Stimulated activated CD4-positive, alpha-beta T cell treated with anti-CD3 and anti-CD28 coated beads, Interleukin-1b, Interleukin-23, amount 100 ng/mL, for 48 hours (primary cell): ENCODE measurements at regions not wholly inside any gene's neighbourhood (a gene's known extent, or its start where the extent isn't known, plus 50 kb on each side); places are given as distances from the start of the nearest gene placed in this dataset.

Experiments used
- DNase-seq: peaks from one replicate; pipeline ENCODE4 v3.0.0-alpha.2; 2020

DNA sequence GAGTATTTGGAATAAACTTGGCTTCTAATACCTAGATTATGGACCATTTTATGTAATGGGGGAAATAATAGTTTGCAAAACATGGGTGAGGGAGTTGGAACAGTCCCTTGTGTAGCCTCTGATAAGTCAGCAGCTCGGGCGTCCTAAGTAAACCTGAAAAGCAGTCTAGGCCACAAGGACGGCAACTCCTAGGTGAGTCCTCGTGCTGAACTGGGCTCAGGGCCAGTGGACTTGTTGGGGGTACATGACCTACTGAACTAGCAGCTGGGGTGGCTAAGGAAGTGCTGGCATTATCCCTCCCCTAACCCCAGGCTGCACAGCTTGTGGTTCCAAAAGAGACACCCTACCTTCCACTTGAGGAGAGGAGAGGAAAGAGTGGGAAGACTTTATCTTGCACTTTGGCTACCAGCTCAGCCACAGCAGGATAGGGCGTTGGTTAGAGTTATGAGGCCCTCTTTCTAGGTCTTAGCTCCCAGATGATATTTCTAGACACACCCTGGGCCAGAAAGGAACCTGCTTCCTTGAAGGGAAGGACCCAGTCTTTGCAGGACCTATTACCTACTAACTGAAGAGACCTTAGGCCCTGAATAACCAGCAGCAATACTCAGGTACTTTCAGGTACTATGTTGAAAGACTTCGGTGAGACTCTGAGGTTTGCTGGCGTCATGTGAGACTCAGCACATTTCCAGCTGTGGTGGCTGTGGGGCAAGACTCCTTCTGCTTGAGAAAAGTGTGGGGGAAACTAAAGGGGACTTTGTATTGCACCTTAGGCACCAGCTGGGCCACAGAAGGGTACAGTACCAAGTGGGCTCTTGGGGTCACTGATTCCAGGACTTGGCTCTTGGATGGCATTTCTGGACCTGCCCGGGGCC, 71.0 kb downstream of the AQP4 start:
- no peak for DNase-seq

DNA sequence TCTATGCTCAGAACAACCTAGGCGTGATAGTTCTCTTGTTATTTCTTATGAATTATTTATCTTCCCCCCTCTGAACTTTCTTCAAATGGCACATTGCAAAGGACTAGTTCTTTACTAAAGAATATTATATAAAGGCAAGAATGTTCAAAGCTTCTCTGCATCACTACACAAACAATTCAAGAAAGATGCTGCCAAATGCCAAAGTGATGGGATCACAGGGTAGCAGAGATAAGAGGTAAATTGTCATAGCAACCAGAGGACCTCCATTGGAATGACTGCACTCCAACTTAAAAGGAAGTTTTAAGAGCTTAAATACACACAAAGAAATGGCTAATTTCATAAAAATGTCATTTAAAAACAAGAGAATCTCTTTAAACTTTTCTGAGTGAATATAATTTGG, 72.8 kb downstream of the AQP4 start:
- no peak for DNase-seq

DNA sequence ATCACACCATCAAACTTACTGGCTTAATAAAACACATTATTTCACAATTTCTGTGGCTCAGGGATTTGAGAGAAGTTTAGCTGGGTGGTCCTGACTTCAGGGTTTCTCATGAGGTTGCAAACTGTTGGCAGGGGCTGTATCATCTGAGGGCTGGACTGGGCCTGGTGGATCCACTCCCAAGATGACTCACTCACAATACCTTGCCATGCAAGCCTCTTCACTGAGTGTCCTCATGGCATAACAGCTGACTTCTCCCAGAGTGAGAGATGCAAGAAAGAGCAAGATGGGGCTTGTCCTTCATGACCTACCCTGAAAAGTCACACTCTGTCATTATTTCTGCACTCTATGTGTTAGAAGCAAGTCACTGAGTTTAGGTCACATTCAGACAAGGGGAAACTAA, 73.8 kb downstream of the AQP4 start:
- no peak for DNase-seq

DNA sequence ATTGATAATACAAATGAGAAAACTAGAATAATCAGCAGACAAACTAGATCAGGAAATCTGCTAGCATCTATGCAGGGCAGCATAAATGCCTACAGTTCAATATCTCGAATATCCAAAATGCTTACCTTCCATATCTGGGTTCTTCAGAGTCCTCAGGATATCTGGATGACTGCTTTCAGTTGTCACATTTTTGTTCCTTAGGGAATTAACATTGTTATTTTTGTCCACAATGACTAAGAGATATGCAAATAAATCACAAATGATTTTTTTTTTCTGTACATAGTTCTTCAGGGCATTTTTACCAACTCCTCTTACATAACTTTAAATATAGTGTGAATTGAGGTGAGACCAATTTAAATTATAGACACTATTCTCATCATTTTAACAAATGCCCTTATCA, 80.9 kb downstream of the AQP4 start:
- DNase-seq = no peak

DNA sequence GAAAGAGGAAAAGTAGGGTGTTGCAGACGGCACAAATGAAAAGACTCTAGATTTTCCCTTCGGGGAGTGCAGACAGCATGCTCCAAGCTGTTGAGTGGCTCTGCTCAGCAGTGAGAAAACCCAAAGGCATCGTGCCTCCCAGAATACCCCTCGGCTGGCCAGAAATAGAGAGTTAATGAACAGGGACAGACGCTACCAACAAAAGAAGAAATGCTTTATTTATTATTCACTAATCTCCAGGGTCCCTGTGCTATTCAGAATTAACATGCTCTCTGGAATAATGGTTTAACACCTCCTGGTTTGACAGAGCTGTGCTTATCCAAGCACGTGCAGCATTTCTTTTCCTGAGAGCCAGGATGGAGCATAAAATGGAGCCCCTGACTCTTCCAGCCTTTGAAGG, 82.3 kb downstream of the AQP4 start:
- no peak for DNase-seq

DNA sequence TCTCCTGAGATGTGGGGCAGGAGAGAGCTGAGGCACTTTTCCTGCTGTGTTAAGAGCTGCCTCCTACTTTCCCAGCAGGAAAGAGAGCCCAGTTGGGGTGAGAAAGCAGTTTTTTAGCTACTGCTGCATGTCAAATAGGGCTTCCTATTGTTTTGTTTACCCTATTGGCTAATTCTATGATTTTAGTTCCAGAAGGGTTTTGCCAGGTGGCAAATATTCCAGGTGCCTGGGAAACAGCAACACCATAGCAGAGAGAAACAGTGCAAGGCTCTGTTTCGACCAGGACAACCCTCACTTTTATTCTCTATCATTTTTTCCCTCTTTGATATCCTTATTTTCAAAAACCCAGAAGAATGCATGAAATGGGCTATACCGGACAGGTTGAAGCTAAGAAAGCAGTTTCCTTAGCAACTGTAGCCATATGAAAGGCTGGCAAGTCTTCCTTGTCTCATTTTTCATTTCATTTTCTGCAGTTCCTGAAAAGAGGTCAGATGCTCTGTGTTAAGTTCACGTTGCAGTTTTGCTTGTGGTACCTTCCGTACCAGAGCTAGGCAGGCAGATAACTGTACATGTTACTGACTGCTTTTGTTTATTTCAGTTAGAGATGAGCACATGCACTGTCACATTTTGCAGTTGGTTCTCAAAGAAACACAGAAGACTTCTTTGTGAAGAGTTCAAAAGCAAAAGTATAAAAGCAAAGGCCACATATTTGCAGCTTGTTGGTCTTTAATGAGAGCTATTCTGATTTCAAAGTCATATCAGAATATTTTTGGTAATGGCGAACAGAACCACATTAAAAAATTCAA, 84.8 kb downstream of the AQP4 start:
- DNase-seq = no peak

DNA sequence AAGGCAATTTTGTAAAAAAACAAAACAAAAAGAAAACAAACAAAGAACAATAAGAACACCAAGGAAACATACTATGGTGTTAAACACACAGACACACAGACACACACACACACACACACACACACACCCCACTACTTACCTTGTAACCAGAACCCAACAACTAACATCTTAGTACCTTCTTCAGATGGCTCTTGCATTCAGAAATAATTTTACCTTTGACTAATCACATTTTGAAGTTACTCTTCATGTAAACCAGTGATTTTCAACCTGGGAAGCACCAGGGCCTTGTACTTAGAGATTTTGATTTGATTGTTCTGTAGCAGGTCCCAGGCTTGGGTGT, 87.5 kb downstream of the AQP4 start:
- DNase-seq = no peak

DNA sequence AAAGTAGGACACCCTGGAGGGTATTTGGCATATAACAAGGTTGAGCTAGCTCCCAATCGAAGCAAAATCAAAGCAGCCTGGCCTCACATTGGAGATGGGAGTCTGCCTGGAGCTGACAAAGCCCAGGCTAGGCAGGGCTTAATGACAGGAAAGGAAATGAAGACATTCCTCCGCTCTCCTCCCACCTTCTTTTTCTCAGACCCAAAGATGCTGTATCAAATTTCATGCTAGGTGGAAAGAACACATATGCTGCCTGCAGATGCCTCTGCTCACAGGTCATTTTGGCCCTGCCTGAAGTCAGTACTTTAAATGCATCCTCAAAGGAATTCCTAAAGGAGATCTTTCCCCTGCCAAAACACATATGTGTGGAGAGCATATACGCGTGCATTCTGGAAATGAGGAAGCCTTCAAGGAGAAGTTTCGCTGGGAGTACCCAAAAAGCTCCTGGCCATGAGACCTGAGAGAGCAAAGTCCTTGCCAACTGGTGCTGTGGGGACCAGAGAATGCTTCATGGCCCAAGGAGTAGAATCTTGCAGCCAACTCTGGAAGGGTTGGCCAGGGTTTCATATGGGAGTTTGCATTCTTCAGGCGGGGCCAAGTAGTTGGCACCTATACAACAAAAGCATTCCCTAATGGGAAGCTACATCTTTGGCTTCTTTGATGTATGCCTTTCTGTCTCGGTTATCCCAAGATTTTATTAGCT, 88.0 kb downstream of the AQP4 start:
- no peak for DNase-seq

DNA sequence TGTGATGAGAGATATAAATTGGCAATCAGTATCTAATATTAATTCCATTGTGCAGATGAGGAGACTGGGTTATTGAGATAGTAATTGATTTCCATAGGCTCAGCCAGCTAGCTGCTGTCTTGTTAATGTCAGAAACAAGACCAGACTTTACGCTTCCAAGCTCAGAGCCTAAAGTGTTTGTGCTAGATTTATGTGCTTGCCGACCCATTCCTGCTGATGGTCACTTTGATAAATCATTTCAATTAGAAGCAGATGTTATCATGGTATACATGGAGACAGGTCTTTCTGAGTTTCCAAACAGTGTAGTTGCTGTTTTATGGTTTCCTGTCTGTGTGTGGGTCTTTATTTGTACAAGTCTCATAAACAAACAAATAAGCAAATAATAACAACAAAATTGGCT, 92.8 kb downstream of the AQP4 start:
- no peak for DNase-seq

DNA sequence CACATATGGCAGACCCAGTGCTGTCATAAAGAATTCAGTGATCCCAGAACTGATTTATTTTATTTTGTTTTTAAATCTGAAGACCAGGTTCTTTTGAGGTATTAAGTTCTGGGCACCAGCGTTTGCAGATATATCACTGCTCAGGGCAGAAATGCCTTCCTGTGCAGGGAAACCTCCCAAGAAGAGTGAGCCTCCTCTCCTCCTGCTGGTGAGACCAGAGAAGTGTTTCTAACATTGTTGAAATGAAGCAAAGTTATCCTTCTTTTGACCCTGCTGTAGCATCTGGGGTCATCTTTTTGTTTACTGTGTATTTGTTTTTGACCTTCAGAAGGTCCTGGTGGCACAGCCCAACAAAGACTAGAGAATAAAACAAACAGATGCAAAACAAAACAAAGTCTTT, 94.0 kb downstream of the AQP4 start:
- DNase-seq = no peak

DNA sequence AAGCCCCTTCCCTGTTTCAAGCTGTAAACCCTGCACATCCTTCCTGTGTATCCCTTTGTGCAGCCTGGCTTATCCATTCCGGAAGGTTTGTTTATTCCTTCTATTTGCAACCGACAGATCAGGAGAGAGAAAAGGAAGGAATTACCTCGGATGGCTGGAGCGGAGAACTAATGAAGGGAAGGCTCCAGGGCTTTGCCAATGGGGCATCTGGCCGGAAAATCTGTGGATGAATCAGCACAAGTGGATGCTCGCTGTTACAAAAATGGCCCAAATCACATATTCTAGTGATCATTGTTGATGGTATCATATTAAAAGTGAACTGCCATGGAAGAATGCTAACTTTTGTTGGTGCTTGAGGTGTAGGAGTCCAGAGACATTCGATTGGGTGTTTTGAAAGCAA, 97.1 kb downstream of the AQP4 start:
- DNase-seq = no peak

DNA sequence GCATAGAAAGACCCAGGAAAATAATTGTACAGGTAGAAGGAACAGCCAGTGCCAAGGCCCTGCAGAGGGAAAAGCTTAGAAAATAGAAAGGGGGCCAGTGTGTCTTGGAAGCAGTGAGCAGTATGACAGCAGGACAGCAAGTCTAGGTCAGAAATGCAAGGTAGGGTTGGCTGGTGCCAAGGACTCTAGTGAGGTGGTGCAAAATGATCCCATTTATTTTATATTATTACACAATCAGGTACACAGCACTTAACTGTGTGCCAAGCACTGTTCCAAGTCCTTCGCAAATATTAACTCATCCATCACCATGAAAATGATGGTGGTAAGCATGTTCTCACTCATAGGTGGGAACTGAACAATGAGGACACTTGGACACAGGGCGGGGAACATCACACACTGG, 100.0 kb downstream of the AQP4 start:
- DNase-seq = no peak

DNA sequence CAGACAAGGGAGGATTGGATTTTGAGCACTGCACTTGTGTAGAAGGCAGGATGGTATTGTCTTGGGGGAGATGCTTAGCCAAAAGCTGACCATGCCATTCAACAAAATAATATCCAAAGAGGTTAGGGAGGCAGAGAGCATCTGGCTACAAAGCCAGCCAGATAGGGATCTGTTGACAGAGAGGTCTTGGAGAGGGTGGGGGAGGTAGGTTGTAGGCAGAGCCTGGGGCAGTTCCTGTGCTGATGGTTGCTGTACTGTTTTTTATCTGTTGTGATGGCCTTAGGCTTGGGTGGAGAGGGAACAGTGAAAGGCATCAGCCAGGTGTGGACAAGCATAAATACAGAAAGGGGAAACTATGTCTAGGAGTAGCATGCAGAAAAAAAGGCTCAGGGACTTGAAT, 100.9 kb downstream of the AQP4 start:
- DNase-seq = no peak

DNA sequence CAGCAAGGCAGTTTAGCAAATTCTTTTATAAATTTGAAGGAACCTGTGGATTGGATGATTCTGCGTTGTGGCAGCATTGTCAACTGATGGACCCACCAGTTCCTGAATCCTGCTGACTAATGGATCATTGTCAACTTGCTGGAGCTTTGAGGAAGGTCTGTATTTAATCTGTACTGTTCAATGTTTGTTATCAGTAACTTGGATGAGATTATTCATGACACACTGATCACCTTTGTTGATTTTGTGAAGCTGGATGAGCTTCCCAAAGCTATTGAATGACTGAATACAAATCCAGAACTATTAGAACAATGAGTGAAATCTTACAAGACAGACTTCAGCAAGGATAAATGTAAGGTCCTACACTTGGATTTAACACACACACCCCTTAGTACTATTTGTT, 101.3 kb downstream of the AQP4 start:
- DNase-seq = no peak

DNA sequence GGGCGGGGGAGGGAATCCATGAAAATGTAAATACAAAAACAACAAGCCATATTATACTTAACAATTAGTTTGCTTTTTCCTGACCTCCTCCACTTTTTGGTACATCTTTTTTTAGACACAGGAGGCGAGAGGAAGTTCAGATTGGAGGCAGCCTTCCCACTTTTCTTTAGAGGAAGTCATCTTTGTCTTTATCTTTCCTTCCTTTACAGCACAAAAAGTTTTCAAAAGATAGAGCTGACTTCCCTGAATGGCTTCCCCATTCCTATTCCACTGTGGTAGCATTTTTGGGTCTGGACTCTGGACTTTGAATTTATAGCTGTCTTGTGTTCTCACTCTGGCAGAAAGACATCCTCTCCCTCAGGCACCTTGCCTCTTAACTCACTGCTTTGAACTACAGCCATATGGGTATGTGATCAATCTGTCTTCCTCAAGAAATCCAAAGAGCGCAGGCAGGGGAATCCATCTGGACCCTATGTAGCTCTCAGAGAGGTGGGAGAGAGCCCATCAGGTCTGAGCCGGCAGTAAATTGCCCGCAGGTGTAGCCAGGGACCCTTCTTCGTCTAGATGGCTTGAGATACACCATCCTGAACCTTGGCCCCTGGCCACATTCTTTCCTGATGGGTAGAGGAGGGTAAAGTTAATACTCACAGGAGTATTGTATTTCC, 101.9 kb downstream of the AQP4 start:
- DNase-seq = no peak

DNA sequence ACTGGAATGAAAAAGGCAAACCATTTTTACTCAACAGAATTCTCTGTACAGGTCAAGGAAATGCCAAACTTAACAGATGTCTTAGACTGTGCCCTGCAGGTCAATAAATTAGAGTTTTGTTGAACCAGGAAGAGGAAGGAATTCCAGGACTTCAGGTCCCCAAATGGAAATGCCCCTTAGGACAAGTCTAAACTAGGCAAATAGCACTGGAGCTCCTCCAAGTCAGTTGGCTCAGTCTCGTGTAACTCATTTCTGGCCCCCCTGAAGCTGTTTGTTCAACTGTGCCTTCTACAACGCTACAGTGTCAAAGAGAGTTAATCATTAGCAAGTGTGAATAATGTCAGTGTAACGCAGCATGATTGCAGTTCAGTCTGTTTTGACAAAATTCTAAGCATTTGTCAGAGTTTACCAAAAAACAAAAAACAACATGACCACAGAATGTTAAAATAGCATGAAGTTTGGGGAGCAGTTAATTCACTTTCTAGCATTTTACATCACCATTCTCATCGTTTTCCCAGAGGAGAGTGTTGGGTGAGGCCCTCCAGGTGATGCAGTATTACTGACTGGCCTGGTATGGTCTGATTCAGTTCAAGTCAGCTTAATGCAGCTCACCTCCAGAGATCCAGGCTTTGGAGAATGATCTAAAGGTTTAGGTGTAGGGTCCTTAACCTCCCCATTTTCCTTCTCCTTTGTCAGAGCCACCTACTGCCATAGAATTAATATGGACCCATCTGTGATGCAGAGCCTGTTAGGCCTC, 108.1 kb downstream of the AQP4 start:
- no peak for DNase-seq

DNA sequence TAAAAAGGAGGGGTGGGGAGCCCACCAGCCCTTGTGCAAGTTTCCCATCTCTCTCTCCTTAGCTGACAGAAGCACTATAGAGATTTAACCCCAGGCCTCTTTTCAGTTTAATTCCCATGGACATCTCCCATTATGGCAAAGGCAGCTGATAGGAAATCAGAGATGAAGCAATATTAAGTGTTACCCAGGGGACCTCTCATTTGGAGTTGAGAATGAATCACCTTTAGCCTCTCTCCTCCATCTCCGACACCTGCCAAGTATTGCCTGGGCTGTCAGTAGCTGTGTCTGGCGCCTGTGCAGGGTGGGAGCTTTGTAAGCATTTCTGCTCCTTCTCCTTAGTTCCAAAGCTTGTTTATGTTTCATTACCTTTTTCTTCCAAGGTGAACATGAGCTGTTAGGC, 109.0 kb downstream of the AQP4 start:
- no peak for DNase-seq

DNA sequence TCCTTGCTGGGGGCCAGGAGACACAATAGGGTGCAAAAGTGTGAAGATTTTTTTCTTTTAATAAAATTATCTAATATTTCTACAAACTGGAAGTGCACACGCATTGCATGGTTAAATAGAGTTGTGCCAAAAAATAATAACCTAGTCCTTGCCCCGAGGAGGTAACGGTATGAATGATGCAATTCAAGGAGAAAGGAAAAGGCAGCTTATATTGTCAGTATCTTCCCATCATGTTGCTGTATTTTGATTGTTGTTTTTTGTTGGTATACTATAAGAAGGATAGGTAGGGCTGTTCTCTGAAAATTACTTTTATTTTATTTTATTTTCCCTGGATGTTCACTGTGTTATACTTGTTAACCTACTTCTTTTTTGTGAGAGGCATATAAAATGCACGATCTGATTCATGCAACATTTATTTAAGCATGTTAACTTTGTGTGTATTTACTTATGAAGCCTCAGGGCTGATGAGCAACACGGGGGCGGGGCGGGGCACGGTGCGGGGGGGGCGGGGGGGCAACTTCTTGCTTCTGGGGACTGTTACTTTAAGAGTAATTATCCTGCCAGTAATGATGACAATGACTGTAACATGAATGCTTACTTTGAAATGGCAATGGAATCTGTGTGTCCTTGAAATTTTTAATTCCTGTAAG, 118.6 kb downstream of the AQP4 start:
- no peak for DNase-seq

DNA sequence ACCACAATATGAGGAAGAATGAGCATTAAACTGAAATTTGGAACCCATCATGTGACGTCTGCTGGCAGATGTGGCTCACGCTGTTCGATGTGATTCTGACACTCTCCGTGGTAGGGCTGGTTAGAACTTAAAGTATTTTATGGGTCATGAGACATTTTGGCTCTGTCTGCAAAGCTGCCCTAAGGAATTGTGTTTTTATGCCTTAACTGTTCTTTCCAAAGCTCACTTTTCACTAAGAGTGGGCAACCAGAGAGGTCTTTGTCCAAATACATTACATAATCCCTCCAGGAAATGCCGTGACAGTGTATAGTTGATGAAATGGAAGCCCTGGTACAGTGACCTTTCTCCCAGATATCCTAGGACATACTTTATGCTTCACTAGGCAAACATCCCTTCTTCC, 119.1 kb downstream of the AQP4 start:
- no peak for DNase-seq

DNA sequence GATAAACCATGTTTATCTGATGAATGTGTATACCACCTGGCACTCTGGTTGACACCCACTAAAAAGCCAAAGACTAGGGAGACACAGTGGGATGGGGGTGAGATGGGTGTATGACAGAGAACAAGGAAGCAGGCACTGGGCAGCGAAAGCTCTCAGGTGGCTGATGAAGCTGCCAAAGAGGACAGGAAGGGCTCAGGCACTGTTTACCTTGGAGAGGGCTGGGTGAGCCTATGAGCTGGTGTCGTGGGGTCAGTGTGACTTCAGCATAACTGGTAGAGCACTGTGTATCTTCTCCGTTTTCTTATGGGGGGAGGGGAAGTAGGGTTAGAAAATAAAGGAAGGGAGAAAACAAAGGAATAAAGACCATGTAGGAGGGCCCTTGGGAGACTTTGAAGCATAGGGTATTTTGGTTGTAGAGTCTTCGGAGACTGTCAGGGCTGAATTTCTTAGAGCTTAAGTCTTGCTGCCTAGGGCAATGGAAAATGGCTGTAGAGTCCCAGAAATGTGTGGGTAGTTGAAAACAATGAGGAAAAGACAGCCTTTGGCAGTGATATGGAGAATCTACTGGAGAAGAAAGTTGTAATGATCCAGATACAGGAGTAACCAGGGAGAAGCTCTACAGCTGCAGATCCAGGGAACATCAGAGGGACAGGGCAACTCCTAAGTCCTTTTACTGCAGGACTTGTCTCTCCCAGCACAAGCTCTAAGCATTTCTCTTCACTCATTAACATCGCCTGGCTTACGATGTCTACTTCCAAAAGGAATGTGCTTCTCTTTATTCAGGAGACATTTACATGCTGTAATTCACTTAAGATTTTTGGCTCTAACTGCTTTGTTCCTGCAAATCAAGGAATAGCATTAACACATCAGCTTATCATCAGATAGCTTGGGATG, 120.0 kb downstream of the AQP4 start:
- no peak for DNase-seq

DNA sequence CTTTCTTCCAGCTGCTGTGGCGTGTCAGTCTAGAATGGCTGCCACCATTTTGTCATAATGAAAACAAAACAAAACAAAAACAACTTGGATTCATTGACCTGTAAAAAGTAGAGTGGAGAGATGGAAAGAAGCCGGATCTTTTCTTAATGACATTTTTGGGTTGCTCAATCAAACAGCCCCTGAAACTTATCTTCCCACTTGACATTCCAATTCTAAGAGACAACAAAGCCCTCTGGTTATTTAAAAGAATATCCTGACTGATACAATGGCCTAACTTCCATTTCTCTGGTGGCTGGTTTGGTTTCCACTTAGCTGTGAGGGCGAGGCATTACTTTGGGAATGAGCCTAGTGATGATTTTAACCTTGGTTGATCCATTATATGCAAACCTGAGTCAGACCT, 123.7 kb downstream of the AQP4 start:
- no peak for DNase-seq
